Hindlimb muscle (tissue), 1 donor: ENCODE measurements at regions not wholly inside any gene's neighbourhood (a gene's known extent, or its start where the extent isn't known, plus 50 kb on each side); places are given as distances from the start of the nearest gene placed in this dataset.
"Not testable (repeated sequence)": the region's sequence is repeated elsewhere in the genome, so short reads cannot be mapped to it uniquely, and the experiment has no call there.

Source experiments
- DNase-seq: peaks from one replicate; pipeline ENCODE4 v3.0.0-alpha.2; 2013

DNA sequence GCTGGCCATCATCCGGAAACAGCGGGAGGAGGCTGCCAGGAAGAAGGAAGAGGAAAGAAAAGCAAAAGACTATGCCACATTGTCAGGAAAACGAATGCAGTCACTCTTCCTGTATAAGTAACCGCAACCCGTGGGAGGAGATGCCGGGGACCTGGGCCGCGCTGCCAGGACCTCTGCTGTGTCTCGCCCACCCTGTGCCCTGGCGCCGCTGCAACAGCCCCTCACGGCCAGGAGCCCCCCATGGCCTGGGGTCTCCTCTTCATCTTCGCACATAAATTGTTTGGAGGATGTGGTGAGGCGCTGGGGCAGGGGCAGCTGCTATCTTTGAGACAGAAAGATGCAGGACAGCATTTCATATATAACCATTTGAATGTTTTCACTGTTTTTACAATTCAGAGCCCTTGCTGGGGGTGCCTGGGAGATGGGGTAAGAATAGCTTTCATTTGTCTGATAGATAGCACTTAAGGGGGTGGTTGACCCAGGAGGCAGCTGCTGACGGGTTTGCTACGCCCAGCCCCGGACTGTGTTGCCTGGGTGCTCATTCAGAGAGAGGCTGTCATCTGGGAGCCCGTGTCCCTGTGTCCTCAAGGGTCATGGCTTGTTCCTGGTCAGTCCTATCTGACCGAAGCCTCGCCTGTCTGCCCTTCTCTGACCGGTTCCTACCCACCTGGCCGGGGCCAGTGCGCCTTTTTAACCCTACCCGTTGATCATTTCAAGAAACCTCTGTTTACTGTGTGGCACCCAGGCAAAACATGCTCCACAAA is 1067.7 kb upstream of the COX7C start:
- no peak for DNase-seq

GRCh38 chr5:85556464-85556863 is 1061.3 kb upstream of the COX7C start:
- no peak for DNase-seq

GRCh38 chr5:85576666-85577065 is 1041.1 kb upstream of the COX7C start:
- DNase-seq = no peak

DNA sequence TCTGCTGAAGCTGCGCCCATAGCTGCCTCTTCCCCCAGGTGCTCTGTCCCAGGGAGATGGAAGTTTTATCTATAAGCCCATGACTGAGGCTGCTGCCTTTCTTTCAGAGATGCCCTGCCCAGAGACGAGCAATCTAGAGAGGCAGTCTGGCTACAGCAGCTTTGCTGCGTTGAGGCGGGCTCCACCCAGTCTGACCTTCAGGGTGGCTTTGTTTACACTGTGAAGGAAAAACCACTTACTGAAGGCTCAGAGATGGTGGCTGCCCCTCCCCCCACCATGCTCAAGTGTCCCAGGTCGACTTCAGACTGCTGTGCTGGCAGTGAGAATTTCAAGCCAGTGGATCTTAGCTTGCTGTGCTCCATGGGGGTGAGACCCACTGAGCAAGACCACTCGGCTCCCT is 1029.9 kb upstream of the COX7C start:
- not testable (repeated sequence) for DNase-seq

DNA sequence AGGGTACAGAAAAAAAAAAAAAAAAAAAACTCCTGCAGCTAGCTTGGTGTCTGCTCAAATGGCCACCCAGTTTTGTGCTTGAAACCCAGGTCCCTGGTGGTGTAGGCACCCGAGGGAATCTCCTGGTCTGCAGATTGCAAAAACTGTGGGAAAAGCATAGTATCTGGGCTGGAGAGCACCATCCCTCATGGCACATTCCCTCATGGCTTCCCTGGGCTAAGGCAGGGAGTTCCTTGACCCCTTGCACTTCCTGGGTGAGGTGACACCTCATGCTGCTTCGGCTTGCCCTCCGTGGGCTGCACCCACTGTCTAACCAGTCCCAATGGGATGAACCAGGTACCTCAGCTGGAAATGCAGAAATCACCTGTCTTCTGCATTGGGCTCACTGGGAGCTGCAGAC is 1029.5 kb upstream of the COX7C start:
- DNase-seq = not testable (repeated sequence)

DNA sequence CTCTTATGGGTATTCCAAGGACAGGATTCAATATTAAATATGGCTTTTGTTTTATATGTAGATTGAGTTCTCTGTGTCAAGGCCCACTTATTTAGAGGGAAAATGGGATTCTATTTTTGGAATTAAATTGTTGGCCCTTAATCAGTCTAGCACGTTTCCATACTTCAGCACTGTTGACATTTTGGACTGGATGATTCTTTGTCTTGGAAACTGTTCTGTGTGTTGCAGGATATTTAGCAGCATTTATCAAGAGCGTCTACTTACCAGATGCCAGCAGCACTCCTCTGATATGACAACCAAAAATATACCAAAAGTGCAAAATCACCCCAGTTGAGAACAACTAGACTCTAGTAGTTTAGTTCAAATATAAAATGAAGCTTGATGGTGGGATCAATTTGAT is 1027.0 kb upstream of the COX7C start:
- no peak for DNase-seq

DNA sequence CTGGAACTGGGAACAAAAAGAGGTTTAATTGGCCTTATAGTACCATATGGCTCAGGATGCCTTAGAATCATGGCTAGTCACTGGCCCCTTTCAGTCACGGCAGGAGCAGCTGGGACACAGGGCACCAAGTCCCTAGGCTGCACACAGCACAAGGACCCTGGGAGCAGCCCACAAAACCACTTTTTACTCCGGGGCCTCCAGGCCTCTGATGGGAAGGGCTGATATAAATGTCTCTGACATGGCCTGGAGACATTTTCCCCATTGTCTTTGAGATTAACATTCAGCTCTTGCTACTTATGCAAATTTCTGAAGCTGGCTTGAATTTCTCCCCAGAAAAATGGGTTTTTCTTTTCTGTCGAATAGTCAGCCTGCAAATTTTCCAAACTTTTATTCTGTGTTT is 1026.4 kb upstream of the COX7C start:
- DNase-seq = no peak

- DNase-seq = no peak
Observed at GRCh38 chr5:85602843-85603242, 1014.9 kb upstream of the COX7C start.

DNA sequence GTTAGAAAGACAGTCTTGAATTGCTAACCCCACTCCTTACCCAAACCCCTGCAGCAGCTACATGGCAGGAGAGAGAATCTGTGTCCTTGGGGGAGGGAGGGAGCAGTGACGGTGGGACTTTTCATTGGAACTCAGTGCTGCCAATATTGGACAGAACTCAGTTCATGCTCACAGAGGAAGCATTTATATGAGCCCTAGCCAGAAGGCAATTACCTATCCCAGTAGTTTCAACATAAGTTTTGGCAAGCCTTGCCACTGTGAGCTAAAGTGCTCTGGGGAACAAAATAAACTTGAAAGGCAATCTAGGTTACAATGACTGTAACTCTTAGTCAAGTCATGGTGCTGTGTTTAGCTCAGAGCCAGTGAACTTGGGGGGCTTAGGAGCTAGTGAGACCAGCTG is 1013.4 kb upstream of the COX7C start:
- DNase-seq = no peak

- no peak for DNase-seq
Observed at GRCh38 chr5:85604786-85605185, 1013.0 kb upstream of the COX7C start.

GRCh38 chr5:85605381-85605780 is 1012.4 kb upstream of the COX7C start:
- no peak for DNase-seq

GRCh38 chr5:85614489-85614888 is 1003.3 kb upstream of the COX7C start:
- no peak for DNase-seq

DNA sequence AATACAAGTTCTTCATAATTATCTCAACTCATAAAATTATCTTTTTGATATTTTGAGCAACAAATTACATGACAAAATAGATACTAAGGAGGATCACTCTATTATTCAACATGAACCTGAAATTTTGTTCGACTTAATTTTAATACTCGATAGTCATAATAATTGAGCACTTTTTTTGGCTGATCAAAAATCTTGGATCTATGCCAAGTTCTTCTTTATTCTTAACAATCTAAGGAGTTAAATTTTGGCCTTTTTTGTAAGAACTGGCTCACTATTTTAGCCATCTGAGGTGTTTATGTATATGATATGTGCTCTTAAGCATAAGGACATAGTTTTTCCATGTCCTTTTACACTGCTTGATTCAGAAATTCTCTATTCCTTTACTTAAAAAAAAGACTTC is 996.1 kb upstream of the COX7C start:
- no peak for DNase-seq

DNA sequence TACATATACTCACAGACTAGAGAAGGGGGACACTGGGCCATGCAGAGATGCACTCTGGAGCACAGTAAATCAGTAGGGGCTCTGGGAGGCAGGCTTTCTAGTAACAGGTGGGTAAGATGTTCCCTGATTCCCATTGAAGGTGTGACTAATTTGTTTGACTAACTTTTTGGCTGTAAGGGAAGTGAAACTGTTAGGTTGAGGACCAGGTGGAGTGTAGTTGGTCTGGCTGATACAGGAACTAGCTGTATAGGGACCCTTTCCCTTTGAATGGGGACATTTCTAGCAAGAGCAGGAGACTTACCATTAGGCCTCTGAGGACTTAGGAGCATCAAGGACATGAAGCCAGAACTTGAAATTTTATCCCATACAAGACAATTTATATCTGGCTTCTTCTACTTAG is 989.6 kb upstream of the COX7C start:
- no peak for DNase-seq

GRCh38 chr5:85638495-85639125 is 979.1 kb upstream of the COX7C start:
- DNase-seq = not testable (repeated sequence)

- no peak for DNase-seq
Observed at GRCh38 chr5:85646036-85646435, 971.7 kb upstream of the COX7C start.

GRCh38 chr5:85646641-85647040 is 971.1 kb upstream of the COX7C start:
- no peak for DNase-seq

GRCh38 chr5:85647349-85648127 is 970.2 kb upstream of the COX7C start:
- DNase-seq = no peak

DNA sequence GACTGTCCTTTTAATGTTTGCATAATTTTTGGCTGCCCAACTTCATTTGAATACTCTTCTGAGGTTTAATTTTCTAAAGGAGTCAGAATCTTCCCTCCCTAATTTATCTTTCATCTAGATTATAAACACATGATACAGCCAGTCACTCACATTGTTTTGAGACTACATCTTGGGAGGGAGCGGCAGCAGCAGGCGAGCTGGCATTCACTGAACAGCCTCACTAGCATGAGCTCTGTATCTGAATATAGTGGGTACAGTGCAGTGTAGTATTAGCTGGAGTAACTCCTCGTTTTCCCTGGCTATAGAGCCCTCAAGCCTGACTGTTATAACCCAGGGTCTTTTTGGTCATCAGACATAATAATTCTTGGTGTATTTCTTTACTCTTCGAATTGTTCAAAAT is 969.2 kb upstream of the COX7C start:
- no peak for DNase-seq

GRCh38 chr5:85651731-85652130 is 966.0 kb upstream of the COX7C start:
- DNase-seq = no peak

DNA sequence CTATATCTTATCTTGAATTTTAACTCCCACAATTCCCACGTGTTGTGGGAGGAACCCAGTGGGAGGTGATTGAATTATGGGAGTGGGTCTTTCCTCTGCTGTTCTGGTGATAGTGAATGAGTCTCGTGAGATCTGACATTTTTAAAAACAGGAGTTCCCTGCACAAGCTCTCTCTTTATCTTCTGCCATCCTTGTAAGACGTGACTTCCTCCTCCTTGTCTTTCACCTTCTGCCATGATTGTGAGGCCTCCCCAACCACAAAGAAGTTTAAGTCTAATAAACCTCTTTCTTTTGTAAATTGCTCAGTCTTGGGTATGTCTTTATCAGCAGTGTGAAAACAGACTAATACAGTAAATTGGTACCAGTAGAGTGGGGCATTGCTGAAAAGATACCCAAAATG is 963.6 kb upstream of the COX7C start:
- DNase-seq = not testable (repeated sequence)

DNA sequence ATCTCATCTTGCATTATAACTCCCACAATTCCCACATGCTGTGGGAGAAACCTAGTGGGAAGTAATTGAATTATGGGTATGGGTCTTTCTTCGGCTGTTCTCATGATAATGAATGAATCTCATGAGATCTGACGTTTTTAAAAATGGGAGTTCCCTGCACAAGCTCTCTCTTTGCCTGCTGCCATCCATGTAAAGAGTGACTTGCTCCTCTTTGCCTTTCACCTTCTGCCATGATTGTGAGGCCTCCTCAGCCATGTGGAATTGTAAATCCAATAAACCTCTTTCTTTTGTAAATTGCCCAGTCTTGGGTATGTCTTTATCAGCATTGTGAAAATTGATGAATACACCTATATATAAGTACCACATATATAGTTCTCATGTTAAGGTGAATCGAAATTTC is 961.7 kb upstream of the COX7C start:
- no peak for DNase-seq

GRCh38 chr5:85657328-85657727 is 960.4 kb upstream of the COX7C start:
- DNase-seq = not testable (repeated sequence)
